Vagina (tissue), 2 donors: ENCODE measurements at regions not wholly inside any gene's neighbourhood (a gene's known extent, or its start where the extent isn't known, plus 50 kb on each side); places are given as distances from the start of the nearest gene placed in this dataset.

ENCODE experiments used
- POLR2AphosphoS5 ChIP-seq, 2 donors: sonication (generic); formaldehyde crosslinking; IDR thresholded peaks; one replicate each; pipeline ENCODE4 v1.9.0; 2017; ENCODE audit warnings: antibody characterized with exemption in 2 of 2, mild to moderate bottlenecking in 2 of 2, low read depth in 1 of 2; ENCODE audit not compliant: insufficient read depth in 1 of 2
- TF ChIP-seq, protein P1 (sequence below), 3 experiments: fragments of 450-650 bp in 2 of 3; fragments of 200-600 bp in 1 of 3; sonication (generic) in 1 of 3; IDR thresholded peaks; one replicate each; pipeline ENCODE4 v1.5.1; 2017 to 2019; ENCODE audit warnings: antibody characterized with exemption in 3 of 3, mild to moderate bottlenecking in 2 of 3, moderate library complexity in 2 of 3

DNA sequence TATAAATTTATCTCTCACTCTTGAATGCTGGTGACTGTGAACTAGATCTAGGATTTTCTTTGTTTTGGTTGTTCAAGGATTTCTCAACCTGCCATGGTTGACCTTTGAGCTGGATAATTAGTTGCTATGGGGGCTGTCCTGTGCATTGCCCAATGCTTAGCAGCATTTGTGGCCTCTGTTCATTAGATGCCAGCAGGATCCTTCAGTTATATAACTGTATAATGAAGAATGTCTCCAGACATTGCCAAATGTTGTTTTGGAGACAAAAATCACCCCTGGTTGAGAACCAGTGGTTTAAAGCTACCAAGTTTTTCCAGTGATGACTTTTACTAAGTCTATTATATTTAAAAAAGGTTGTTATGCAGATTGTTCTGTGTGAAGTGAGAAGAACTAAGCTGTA is 147.9 kb upstream of the STXBP6 start:
- TF ChIP-seq, protein P1, sequence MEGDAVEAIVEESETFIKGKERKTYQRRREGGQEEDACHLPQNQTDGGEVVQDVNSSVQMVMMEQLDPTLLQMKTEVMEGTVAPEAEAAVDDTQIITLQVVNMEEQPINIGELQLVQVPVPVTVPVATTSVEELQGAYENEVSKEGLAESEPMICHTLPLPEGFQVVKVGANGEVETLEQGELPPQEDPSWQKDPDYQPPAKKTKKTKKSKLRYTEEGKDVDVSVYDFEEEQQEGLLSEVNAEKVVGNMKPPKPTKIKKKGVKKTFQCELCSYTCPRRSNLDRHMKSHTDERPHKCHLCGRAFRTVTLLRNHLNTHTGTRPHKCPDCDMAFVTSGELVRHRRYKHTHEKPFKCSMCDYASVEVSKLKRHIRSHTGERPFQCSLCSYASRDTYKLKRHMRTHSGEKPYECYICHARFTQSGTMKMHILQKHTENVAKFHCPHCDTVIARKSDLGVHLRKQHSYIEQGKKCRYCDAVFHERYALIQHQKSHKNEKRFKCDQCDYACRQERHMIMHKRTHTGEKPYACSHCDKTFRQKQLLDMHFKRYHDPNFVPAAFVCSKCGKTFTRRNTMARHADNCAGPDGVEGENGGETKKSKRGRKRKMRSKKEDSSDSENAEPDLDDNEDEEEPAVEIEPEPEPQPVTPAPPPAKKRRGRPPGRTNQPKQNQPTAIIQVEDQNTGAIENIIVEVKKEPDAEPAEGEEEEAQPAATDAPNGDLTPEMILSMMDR (IDR thresholded peaks at IDR 0.05): no peak
- no peak for TF ChIP-seq POLR2AphosphoS5 (IDR thresholded peaks at IDR 0.05; ENCODE audit: insufficient read depth in 1 of 2, low read depth in 1 of 2)
